T follicular helper cell (primary cell): ENCODE measurements at regions not wholly inside any gene's neighbourhood (a gene's known extent, or its start where the extent isn't known, plus 50 kb on each side); places are given as distances from the start of the nearest gene placed in this dataset.

Experiments used
- DNase-seq: peaks from one replicate; pipeline ENCODE4 v3.0.0-alpha.2; 2020; ENCODE audit warnings: low read depth

DNA sequence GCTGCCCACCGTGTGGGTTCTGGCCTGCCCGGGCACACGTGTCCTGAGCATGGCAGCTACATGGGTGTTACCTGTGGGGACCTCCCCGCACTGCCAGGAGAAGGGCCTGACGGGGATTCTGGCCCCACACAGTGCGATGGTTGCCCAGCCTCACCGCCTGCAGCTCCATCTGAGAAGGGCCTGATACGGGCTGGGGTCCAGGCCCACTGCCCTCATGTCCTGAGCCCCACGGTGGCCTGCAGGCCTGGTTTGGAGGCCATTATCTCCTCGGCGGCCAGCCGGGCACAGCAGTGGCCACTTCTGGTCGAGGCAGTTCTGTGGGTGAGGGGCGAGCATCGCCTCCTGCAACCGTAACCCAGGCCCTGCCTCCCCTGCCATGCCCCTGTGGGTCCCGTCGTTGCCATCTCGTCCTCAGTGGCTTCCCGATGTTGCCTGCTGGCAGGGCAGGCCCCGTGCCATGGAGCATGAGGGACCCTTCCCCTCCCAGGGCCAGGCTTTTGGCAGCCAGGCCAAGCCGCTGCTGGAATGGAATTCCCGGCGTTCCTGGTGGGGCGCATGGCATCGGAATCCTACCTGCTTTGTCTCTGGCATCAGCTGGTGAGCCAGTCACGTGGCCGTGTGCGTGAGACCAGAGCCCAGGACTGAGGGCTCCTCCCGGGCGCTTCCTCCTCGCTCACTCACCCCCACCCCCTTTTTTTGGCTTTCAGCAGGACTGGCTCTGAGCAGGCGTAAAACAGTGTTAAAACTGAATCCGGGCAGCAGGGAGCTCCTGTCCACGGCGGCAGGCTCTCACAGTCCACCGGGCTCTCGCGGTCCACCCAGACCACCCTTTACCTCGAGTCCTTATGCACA, 71.9 kb upstream of the PPARA start:
- no peak for DNase-seq

- DNase-seq = no peak
These were observed 71.0 kb upstream of the PPARA start for GRCh38 chr22:46079093-46079860.

DNA sequence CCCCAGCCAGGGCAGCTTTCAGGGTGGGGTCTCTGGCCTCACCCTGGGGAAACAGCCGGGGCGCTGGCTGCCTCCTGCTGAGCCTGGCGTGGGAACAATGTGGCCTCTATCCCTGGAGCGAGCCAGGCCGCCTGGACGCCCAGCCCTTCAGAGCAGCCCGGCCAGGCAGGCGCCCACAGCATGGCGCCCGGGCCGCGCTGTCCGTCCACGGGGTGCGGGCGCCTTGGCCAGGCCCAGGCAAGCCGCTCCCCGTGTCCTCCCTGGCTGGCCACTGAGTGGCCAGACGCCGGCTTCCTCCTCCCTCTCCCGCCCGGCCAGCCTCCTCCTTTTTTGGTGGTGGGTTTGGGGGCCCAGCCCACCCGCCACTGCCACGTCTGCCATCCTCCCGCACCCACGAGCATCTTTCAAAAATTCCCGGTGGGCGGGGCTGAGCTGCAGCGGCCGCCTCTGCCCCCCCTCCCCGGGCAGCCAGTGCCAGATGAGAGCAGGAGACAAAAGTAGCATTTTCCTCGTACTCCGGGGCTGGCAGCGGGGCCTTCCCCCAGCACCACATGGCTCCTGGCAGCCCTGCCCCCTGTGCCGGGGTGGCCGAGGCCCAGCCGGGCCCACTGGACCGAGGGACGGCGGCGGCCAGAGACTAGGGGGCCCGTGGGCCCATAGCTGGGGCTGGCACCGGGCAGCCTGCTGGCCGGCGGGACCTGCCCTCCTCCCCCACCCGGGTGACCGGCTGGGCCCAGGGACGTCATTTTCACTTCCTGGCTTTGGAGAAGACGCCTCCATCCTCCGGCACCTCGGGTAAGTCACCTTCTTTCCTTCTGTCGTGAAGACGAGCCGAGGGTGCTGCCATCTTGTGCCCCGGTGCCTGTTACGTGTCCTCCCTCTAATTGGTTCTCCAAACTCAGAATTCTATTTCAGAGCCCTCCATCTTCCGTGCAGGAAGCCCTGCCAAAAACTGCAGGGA, 70.2 kb upstream of the PPARA start:
- DNase-seq = no peak

DNA sequence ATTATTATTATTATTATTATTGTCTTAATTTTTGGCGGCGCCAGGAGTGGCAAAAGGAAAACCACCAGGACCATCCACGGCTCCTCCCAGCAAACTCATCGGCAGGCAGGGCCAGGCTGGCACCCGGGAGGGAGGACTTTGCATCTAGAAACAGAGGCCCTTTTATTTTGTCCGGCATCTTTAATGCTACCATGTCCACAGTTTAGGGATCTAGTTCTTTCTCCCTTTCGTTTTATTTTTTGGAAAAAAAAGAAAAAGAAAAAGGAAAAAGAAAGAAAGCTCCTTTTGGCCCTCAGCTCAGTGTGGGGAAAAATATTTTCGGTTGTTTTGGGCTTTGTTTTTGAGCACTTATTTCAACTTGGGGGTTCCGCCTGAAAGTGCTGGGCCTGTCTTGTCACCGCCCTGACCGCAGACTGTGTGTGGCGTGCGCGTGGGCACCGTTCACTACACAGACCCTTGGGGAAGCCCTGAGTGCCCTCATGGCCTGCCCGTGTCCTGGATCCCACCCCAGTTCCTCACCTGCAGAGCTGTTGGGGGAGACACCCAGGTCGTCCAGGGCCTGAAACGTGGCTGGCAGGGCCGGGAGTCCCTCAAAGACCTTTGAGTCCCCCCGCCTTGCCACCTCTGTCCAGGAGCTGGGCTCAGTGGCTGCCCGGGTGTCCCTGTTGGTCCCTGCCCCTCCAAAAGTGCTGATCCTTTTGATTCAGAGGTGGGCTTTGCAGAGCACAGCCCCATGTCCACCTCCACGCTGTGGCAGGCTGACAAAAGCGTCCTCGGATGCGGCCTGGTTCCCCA, 69.1 kb upstream of the PPARA start:
- DNase-seq = no peak

GRCh38 chr22:46081831-46082210, 68.5 kb upstream of the PPARA start:
- DNase-seq = no peak

DNA sequence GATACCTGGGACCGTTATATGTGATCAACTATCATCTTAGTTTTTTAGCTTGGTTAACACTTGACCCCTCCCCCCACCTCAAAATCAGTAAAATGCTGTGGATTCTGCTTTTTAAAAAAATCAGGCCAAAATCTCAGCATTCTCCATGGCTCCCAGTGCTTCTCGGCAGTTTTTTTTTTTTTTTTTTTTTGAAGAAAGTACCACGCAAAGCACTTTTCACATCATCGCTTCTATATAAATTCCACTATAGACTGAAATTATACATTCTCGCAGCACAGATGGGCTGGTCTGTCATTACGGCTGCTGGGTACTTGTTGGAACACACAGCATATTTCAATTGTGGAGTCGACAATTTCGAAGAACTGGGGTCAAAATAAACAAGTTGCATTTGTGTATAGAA, 67.7 kb upstream of the PPARA start:
- no peak for DNase-seq

DNA sequence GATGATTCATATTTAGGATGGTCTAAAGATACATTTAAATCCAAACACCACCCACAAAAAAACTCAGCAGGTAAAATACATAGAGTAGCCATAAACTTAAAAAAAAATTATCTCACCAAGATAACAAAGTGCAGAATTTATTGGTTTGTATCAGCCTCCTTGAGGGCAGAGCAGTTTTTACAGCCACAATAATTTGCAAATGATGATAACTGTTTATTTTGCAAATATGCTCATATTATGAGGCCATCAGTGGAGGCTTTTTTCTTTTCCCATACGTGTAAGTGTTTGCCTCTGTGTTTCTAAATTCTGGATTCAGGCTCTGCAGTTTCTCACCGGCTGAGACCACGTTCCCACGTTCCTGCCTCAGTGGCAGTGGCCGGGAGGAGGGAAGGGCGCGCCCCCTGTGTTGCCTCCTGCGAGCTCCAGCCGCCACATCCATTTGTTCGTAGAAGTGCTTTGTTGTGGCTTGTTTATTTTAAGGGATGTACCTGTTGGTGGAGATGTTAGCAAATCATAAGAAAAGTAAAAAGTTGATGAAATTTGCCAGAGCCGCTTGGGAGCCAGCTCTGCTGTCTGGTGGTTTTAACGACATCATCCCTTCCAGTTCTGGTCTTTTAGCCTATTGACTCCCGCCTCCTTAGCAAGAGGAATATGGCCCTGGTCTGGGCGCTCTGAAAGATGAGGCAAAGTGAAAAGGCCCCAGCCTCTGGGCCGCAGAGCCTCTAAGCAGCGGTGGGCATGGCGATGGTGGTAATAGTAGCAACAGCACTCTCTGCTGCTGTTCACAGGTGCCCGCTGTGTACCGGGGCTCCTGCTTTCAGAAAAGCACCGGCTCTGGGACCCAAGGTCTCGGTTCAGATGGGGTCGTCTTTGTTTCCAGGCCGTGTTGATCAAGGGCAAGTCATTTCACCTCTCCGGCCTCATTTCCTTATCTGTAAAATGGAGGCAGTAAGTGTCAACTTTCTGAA, 66.7 kb upstream of the PPARA start:
- no peak for DNase-seq

DNA sequence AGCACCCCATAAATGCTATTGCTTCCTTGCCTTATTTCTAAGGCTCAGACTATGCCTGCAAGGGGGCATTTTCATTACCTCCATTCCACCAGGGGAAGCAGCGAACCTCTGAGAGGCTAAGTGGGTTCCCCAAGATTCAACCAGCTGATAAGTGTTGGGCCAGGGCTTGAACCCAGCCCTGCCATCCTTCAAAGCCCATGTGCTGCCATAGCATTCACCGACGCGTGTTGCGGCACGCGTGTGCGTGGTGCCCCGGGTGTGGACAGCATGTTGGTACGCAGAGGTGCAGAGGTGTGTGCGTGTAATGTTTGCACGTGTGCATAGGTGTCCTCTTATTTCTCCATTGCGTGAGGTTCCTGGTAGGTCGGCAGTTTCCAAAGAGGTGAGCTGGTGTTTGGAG, 66.0 kb upstream of the PPARA start:
- no peak for DNase-seq

DNA sequence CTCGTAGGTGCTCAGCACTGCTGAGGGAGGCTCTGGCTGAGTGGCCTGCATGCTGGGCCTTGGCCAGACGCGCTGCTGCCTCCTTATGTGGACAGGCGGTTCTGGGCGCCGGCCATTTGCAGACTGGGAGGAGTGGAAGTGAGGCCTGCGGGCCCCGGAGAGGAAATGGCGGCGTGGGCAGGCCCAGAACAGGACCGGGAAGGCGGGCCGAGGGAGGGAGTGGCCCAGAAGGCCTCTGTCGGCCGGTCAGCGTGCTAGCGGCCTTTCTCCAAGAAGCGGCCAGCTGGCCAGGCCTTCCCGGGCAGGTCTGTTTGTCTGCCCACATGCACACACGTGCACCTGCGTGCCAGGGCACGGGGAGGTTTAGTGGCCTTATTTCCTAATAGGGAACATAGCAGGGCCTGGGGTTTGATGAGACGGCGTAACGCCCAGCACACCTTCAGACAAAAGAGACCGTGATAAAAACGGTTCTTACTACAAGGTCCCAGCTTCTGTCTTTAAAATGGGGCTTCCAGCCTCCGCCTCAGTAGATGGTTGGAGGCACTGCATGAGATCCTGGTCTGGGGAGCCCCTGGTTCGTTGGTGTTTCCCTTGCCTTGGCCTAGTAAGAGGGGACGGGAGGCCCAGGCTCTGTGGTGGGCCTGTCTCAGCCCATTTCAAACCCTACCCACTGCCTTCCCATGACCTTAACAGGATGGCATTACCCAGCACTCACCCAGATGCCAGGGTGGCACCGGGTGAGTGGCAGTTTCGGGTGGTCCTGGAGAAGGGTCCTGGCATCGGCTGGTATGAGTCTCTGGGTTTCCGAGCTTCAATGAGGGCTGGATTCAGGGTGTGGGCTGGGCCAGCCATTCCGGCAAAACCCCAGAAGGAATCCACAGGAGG, 65.1 kb upstream of the PPARA start:
- no peak for DNase-seq

DNA sequence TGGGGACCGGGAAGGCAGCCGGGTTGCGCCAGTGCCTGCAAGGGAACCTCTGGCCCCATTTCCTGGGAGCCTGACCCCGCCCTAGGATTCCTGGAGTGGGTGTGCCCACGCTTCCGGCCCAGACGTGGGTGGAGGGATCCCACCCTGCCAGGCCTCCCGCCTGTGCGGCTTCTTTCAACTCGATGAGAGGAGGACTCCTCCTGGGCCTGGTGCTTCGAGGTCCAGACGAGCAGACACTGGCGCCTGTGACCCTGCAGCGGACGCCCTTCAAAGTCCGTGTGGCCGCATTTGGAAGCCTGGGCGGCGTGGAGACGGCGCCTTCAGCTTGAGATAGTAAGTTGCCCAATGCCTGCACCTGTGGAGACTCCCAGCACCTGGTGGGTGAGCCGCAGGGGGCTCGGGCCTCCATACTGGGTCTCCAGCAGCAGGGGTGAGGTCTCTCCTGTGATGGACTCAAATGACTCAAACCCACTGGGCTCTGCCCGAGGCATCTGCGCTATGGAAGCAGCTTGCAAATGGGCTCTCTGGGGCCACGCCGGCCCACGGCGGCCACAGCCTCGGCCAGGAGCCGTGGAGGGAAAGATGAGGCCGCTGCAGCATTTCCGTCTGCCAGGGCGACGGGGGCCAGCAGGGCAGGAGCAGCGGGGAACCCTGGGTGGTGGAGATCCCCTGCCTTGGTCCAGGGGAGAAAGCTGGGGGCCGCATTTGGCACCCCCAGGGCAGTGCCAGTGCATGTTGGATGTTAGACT, 64.3 kb upstream of the PPARA start:
- DNase-seq = no peak

DNA sequence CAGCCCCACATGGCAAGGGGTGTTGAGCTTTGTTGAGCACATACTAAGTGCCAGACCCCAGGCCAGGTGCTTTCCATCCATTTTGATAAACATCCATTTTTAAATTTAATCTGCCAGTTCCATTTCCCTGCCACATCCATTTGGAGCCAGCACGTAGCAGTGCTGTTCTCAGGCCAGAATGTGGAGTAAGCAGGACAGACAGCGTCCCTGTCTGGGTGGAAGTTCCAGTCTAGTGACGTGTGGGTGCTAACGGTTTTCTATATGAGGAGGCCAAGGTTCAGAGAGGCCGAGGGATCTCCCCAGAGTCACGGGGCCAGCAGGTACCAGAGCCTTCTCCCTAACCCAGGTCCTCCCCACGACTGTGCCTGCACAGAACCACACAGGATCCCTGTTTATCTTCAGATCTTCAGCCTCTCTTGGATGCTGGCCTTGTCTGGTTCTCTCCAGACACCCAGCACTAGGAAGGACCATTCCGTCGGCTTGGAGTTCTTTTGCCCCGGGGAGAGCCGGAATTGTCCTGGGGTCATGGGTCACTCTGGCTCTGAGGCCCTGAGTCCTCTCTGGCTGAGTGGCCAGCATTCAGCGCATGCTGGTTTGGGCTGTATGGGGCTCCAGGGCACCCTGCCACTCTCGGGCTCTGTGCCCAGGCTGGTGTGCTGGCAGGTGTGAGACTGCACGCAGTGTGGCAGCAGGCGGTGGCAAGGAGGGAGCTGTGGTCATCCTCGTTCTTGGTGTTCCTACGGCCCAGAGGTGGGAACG, 63.6 kb upstream of the PPARA start:
- no peak for DNase-seq

DNA sequence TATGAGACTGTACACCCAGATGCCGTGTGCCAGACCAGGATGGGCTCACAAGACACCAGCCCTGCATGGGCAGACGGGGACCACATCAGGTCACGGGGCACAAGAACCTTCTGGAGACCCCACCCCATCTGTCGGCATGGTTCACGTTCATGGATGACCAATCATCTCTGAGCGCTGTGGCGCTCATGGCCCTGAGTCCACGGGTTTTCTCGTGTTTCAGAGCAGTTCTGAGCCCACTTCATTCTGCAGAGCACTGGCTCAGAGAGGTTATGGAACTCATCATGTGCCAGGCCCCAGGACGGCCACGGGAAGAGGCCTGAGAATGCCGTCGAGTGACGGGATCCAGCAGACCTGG, 63.0 kb upstream of the PPARA start:
- no peak for DNase-seq

GRCh38 chr22:46087816-46088277, 62.5 kb upstream of the PPARA start:
- no peak for DNase-seq

DNA sequence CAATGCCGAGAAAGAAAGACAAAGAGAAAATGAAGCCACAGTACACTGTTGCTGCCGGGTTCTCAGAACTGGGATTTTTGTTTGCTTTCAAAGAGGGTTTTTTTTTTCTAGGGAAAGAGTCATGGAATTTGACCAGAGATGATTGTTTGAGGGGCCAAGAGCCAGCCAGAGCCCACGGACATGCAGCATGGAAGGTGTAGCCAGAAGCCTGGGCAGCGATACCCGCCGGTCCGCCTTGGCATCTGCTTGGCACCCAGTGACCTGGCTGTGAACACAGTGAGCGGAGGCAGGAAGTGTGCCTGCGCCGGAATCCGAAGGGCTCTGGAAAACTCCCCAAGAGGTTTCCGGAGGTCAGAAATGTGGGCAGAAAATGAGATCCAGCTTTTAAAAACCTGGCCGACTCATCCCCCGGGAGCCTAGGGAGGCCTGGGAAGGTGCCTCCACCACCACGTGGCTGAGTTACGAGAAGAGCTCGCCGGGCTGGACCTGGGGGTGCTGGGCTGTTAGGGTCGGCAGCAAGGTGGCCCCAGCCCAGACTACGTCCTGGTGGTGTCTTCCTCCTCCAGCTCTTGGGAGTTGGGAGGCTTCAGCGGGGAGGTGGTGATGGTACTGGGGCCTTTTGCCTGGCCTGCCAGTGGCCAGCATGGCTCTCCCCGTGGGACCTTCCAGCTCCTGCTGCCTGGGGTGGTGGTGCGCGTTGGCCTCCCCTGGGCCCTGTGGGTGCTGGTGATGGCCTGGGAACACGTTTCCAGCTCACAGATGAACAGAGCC, 61.6 kb upstream of the PPARA start:
- no peak for DNase-seq

DNA sequence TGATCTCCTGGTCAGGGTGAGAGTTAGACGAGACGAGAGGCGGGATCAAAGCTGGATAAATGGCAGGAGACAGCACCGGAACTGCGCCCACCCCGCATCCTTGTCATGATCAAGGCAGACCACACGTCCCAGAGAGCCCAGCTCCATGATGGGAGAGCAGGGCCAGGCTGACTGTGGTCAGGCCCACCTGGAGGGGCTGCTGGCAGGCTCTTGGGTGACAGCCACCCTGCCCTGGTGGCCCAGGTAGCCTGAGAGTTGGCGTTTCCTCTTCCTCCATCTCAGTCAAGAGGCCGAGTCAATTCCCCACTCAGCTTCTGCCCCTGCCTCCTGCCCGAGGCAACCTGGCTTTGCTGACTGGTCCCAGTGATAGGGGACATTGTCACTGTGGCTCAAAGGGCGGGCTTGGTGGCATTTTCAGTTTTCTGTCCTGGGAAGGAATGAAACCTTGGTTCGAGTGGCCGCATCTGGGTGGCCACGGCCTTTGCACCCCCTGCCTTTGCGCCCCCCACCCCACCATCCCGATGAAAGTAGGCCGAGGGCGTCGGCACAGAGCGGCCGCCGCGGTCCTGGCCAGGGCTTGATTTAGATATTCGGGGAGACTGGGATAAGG, 60.8 kb upstream of the PPARA start:
- DNase-seq = no peak

GRCh38 chr22:46090036-46090591, 60.2 kb upstream of the PPARA start:
- DNase-seq = no peak
